ENCODE measurements at regions not wholly inside any gene's neighbourhood (a gene's known extent, or its start where the extent isn't known, plus 50 kb on each side); places are given as distances from the start of the nearest gene placed in this dataset.

- H3K36me3 ChIP-seq, result no peaks in the 10 kb centered on the region
- H3K4me3 ChIP-seq, result no peak overlapping the region
- peaks cover 4% of the 10 kb centered on the region for H3K4me1 ChIP-seq (ENCODE audit: insufficient read depth)
- TF ChIP-seq, protein P1, sequence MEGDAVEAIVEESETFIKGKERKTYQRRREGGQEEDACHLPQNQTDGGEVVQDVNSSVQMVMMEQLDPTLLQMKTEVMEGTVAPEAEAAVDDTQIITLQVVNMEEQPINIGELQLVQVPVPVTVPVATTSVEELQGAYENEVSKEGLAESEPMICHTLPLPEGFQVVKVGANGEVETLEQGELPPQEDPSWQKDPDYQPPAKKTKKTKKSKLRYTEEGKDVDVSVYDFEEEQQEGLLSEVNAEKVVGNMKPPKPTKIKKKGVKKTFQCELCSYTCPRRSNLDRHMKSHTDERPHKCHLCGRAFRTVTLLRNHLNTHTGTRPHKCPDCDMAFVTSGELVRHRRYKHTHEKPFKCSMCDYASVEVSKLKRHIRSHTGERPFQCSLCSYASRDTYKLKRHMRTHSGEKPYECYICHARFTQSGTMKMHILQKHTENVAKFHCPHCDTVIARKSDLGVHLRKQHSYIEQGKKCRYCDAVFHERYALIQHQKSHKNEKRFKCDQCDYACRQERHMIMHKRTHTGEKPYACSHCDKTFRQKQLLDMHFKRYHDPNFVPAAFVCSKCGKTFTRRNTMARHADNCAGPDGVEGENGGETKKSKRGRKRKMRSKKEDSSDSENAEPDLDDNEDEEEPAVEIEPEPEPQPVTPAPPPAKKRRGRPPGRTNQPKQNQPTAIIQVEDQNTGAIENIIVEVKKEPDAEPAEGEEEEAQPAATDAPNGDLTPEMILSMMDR (IDR thresholded peaks at IDR 0.05), result no peak
- TF ChIP-seq POLR2A (IDR thresholded peaks at IDR 0.05) (no peak), EP300 (IDR thresholded peaks at IDR 0.05) (no peak)
- intact Hi-C loops (cut with DNase I), result no loop called here
- WGBS, 3 donors, result 83 to 96% (median 95%) methylated on average over 3 of the region's 3 CpGs
- H3K9me3 ChIP-seq, result no peaks in the 10 kb centered on the region
- H3K27ac ChIP-seq, result no peak overlapping the region
- no peaks in the 10 kb centered on the region for H3K27me3 ChIP-seq
- no peak for DNase-seq
Observed at GRCh38 chr2:215746887-215747615, 266.3 kb downstream of the MREG start.

- no peak for DNase-seq
- no peak overlapping the region for H3K27ac ChIP-seq
- TF ChIP-seq, protein P1 (IDR thresholded peaks at IDR 0.05), result no peak
- TF ChIP-seq EP300 (IDR thresholded peaks at IDR 0.05), result no peak
- no peak for TF ChIP-seq POLR2A (IDR thresholded peaks at IDR 0.05)
- H3K36me3 ChIP-seq, result no peaks in the 10 kb centered on the region
- WGBS, 3 donors, result 72 to 86% (median 85%) methylated on average over 9 of the region's 9 CpGs
- no peaks in the 10 kb centered on the region for H3K27me3 ChIP-seq
- H3K9me3 ChIP-seq, result no peaks in the 10 kb centered on the region
- intact Hi-C loops (cut with DNase I), result no loop called here
- H3K4me1 ChIP-seq (ENCODE audit: insufficient read depth), result peaks cover 4% of the 10 kb centered on the region
- H3K4me3 ChIP-seq, result no peak overlapping the region
Observed at GRCh38 chr2:215746226-215746886, 267.0 kb downstream of the MREG start.

GRCh38 chr2:215745331-215745730 lies 268.0 kb downstream of the MREG start:
- no peaks in the 10 kb centered on the region for H3K9me3 ChIP-seq
- 94 to 99% (median 95%) methylated on average over 2 of the region's 2 CpGs for WGBS, 3 donors
- no peaks in the 10 kb centered on the region for H3K36me3 ChIP-seq
- H3K27ac ChIP-seq, result no peak overlapping the region
- peaks cover 4% of the 10 kb centered on the region for H3K4me1 ChIP-seq (ENCODE audit: insufficient read depth)
- no peak for TF ChIP-seq POLR2A (IDR thresholded peaks at IDR 0.05)
- TF ChIP-seq, protein P1 (IDR thresholded peaks at IDR 0.05), result no peak
- no peak for TF ChIP-seq EP300 (IDR thresholded peaks at IDR 0.05)
- H3K4me3 ChIP-seq, result no peak overlapping the region
- no peaks in the 10 kb centered on the region for H3K27me3 ChIP-seq
- DNase-seq, result no peak
- intact Hi-C loops (cut with DNase I), result no loop called here

- WGBS, 3 donors, result 97 to 98% (median 97%) methylated on average over 4 of the region's 4 CpGs
- no peak for DNase-seq
- Histone ChIP-seq H3K36me3 (no peaks in the 10 kb centered on the region), H3K27me3 (no peaks in the 10 kb centered on the region), H3K4me3 (no peak overlapping the region), H3K27ac (no peak overlapping the region), H3K4me1 (ENCODE audit: insufficient read depth) (peaks cover 4% of the 10 kb centered on the region), H3K9me3 (no peaks in the 10 kb centered on the region)
- intact Hi-C loops (cut with DNase I), result no loop called here
- TF ChIP-seq EP300 (IDR thresholded peaks at IDR 0.05) (no peak), POLR2A (IDR thresholded peaks at IDR 0.05) (no peak)
- TF ChIP-seq, protein P1 (IDR thresholded peaks at IDR 0.05), result no peak
Observed at GRCh38 chr2:215744514-215744913, 268.8 kb downstream of the MREG start.

All from ovary (tissue), 7 donors.